Effector memory CD8-positive, alpha-beta T cell (primary cell): ENCODE measurements at regions not wholly inside any gene's neighbourhood (a gene's known extent, or its start where the extent isn't known, plus 50 kb on each side); places are given as distances from the start of the nearest gene placed in this dataset.
"Not testable (repeated sequence)": the region's sequence is repeated elsewhere in the genome, so short reads cannot be mapped to it uniquely, and the experiment has no call there.

Experiments used
- ATAC-seq: fragments of 150-1000 bp; cut with Tn5 transposase; replicated peaks from 2 replicates; pipeline ENCODE4 v1.10.0; 2021; ENCODE audit warnings: mild to moderate bottlenecking, moderate library complexity
- DNase-seq, 3 experiments: peaks; one replicate each; pipeline ENCODE4 v3.0.0; 2021
- H3K27ac Mint-ChIP-seq, 2 donors: one replicate each; pipeline ENCODE4 v1.8.0; 2022; ENCODE audit warnings: mild to moderate bottlenecking in 2 of 2, mixed read lengths in 2 of 2, moderate library complexity in 2 of 2
- H3K27me3 Mint-ChIP-seq, 2 donors: one replicate each; pipeline ENCODE4 v1.8.0; 2022; ENCODE audit warnings: mixed read lengths in 2 of 2
- H3K36me3 Mint-ChIP-seq: one replicate; pipeline ENCODE4 v1.8.0; 2022; ENCODE audit warnings: mild to moderate bottlenecking, moderate library complexity, mixed read lengths; ENCODE audit not compliant: insufficient read depth
- H3K4me1 Mint-ChIP-seq, 2 donors: one replicate each; pipeline ENCODE4 v1.8.0; 2022; ENCODE audit warnings: low read depth in 2 of 2, mixed read lengths in 2 of 2
- H3K4me3 Mint-ChIP-seq, 2 donors: one replicate each; pipeline ENCODE4 v1.8.0; 2022; ENCODE audit warnings: mild to moderate bottlenecking in 2 of 2, mixed read lengths in 2 of 2, moderate library complexity in 2 of 2
- H3K9me3 Mint-ChIP-seq, 2 donors: one replicate each; pipeline ENCODE4 v1.8.0; 2022; ENCODE audit warnings: mixed read lengths in 2 of 2

DNA sequence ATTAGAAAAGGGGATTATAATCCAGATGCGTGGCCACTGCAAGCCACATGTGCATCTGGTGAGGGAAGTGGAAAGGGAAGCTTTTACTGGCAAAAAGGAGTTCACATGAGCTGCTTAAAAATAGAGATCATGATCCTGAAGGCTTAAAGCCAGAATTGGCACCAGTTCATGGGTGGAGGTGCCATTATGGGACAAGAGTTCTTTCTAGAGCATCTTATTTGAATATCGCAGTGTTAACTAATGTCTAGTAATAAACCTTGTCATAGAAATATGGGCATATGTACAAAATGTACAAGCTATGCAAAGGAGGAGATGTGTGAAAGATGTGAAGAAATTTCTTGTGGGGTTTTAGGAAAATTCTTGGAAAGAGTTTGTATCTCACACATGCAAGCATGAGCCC is 178.4 kb upstream of the CBLB start:
- ATAC-seq (no peak), DNase-seq (no peak)
- H3K27me3 Mint-ChIP-seq = no peaks in the 10 kb centered on the region
- H3K36me3 Mint-ChIP-seq = no peaks in the 10 kb centered on the region
- H3K9me3 Mint-ChIP-seq = peaks cover 0 to 3% of the 10 kb centered on the region in 2 donors
- H3K4me1 Mint-ChIP-seq = no peaks in the 10 kb centered on the region
- H3K4me3 Mint-ChIP-seq = no peak overlapping the region
- H3K27ac Mint-ChIP-seq = no peak overlapping the region

DNA sequence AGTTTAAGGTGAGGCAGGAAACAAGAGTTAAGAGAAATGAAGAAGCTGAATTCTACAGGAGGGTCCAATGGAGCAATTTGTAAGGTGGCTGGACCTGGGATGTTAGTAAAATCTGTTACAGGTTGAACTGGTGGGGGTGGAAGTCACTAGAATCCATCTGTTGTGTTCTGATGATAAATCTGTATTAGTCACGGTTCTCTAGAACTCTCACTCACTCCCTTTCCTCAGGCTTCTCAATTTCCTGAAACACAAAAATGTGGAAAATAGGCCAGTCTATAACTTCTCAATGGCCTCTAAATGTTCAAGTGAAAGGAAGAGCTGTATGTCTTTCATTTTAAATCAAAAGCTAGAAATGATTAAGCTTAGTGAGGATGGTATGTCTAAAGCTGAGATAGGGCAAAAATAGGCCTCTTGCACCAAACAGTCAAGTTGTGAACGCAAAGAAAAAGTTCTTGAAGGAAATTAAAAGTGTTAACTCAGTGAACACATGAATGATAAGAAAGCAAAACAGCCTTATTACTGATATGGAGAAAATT is 180.2 kb upstream of the CBLB start:
- H3K4me1 Mint-ChIP-seq = no peaks in the 10 kb centered on the region
- no peak overlapping the region for H3K27ac Mint-ChIP-seq
- no peak for DNase-seq
- no peak for ATAC-seq
- H3K27me3 Mint-ChIP-seq = no peaks in the 10 kb centered on the region
- H3K4me3 Mint-ChIP-seq = no peak overlapping the region
- peaks cover 0 to 3% of the 10 kb centered on the region in 2 donors for H3K9me3 Mint-ChIP-seq
- H3K36me3 Mint-ChIP-seq = no peaks in the 10 kb centered on the region

DNA sequence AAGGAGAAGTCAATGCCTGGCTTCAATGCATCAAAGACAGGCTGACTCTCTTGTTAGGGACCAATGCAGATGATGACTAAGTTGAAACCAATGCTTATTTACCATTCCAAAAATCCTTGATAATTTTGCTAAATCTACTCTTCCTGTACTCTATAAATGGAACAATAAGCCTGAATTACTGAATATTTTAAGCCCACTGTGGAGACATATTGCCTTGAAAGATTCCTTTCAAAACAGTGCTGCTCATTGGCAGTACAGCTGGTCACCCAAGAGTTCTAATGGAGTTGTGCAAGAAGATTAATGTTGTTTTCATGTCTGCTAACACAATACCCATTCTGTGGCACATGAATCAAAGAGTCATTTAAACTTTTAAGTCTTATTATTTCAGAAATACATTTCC is 181.0 kb upstream of the CBLB start:
- H3K27me3 Mint-ChIP-seq = no peaks in the 10 kb centered on the region
- peaks cover 0 to 3% of the 10 kb centered on the region in 2 donors for H3K9me3 Mint-ChIP-seq
- no peak overlapping the region for H3K4me3 Mint-ChIP-seq
- ATAC-seq = no peak
- no peak overlapping the region for H3K27ac Mint-ChIP-seq
- H3K4me1 Mint-ChIP-seq = no peaks in the 10 kb centered on the region
- no peak for DNase-seq
- H3K36me3 Mint-ChIP-seq = no peaks in the 10 kb centered on the region

DNA sequence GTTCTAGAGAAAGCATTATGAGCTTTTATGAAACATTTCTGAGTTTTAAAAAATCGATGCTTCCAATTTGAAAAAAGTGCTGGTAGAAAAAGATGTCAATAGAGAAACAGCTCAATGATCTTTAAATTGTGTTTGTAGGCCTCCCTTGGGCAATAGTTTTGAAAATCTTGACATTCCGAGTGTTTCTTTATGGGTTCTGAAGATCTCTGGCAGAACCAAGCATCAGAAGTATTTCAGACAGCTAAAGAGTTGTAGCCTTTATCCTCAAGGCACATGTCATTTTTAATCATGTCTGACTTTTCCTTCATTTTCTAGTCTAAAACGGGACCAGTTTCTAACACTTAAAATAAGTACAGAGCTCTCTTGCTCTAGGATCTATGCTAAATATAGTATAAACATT is 188.1 kb upstream of the CBLB start:
- DNase-seq (no peak), ATAC-seq (no peak)
- Mint-ChIP-seq H3K27me3 (no peaks in the 10 kb centered on the region), H3K36me3 (no peaks in the 10 kb centered on the region), H3K4me1 (peaks cover 2 to 3% of the 10 kb centered on the region in 2 donors), H3K27ac (no peak overlapping the region), H3K9me3 (no peaks in the 10 kb centered on the region), H3K4me3 (no peak overlapping the region)

DNA sequence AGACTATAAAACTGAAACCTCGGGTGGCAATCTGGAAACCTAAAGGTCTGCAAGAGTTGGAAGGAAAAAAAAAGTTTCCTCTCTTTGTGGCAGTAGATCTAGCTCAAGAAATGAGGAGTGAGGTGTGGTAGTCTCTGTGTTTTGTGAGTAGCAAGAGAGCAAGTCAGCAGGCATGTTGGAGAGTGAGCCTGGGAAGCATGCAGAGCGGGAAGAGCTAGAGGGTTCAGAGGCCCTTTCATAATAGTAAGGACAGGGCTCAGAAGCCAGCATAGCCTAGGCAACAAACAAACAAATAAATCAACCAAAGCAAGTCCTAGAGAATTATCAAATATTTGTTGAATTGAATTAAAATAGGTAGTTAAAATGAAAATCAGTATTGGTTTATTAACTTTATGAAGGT is 189.7 kb upstream of the CBLB start:
- Mint-ChIP-seq H3K27ac (no peak overlapping the region), H3K4me1 (peaks cover 2 to 3% of the 10 kb centered on the region in 2 donors)

DNA sequence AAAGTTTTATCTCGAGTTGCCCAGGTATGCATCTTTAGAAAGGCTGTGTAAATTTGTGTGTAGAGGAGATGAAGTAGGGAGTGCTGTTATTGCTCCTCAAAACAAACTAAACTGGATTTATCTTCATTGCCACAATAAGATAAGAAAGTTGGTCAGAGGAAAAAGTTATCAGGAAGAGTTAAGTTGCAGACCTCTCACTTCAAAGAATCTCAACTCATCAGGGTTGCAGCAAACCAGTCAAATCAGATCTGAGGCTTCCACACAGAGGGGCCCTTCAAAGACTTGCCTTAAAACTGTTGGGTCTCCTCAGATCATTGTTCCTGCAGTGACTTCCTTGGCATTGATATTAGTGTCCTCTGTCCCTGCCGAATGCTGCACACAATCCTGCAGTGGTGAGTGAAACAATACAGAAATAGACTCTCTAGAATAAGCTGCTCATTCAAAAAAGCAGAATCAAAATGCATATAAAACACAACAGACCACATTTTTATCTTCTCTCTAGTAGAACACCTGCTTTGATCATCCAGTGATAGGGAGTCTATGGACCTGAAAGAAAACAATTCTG is 191.2 kb upstream of the CBLB start:
- no peak for DNase-seq
- Mint-ChIP-seq H3K27me3 (no peaks in the 10 kb centered on the region), H3K27ac (peak overlapping the region in 1 of 2 donors; percentile 27), H3K4me1 (peaks cover 2 to 3% of the 10 kb centered on the region in 2 donors), H3K9me3 (no peaks in the 10 kb centered on the region), H3K4me3 (no peak overlapping the region), H3K36me3 (no peaks in the 10 kb centered on the region)
- ATAC-seq = no peak

More for the DNA sequence above, 189.7 kb upstream of the CBLB start:
- H3K27me3 Mint-ChIP-seq = no peaks in the 10 kb centered on the region
- no peaks in the 10 kb centered on the region for H3K36me3 Mint-ChIP-seq
- no peak overlapping the region for H3K4me3 Mint-ChIP-seq
- H3K9me3 Mint-ChIP-seq = no peaks in the 10 kb centered on the region
- ATAC-seq = no peak
- DNase-seq = no peak

DNA sequence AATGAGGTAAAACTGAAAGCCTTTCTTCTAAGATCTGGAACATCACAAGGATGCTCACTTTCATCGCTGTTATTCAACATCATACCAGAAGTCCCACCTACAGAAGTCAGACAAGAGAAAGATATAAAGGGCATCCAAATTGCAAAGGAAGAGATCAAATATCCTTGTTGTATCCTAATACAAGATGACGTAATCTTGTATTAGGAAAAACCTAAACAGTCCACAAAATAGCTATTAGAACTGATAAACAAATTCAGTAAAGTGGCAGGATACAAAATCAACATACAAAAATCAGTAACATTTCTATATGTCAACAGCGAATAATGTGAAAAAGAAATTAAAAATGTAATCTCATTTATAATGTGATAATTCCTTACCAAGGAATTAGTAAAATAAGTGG is 195.1 kb upstream of the CBLB start:
- Mint-ChIP-seq H3K9me3 (no peaks in the 10 kb centered on the region), H3K27me3 (no peaks in the 10 kb centered on the region), H3K4me3 (no peak overlapping the region), H3K27ac (no peak overlapping the region), H3K4me1 (peaks cover 5 to 17% of the 10 kb centered on the region in 2 donors), H3K36me3 (no peaks in the 10 kb centered on the region)
- ATAC-seq = no peak
- no peak for DNase-seq

DNA sequence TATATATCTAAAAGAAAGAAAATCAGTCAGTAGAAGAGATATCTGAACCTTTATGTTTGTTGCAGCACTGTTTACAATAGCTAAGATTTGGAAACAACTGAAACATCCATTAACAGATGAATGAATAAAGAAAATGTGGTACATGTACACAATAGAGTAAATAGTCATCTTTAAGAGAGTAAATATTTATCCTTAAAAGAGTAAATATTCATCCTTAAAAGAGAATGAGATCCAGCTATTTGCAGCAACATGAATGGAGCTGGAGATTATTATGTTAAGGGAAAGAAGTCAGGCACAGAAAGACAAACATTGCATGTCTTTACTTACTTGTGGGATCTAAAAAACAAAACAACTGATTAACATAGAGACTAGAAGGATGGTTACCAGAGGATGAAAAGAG is 197.0 kb upstream of the CBLB start:
- Mint-ChIP-seq H3K27me3 (no peaks in the 10 kb centered on the region), H3K9me3 (no peaks in the 10 kb centered on the region), H3K4me1 (peaks cover 5 to 18% of the 10 kb centered on the region in 2 donors), H3K36me3 (no peaks in the 10 kb centered on the region), H3K4me3 (no peak overlapping the region), H3K27ac (peak overlapping the region in 1 of 2 donors; percentile 8)
- ATAC-seq (no peak), DNase-seq (no peak)

DNA sequence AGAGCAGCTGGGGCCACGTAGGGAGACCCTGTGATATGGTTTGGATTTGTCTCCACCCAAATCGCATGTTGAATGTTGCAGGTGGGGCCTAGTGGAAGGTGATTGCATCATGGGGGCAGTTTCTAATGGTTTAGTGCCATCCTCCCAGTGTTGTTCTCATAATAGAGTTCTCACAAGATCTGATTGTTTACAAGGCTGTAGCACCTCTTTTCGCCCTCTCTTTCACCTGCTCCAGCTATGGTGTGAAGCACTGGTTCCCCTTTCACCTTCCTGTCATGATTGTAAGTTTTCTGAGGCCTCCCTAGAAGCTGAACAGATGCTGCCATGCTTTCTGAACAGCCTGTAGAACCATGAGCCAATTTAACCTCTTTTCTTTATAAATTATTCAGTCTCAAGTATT is 198.9 kb upstream of the CBLB start:
- H3K27ac Mint-ChIP-seq = peak overlapping the region; percentile 84 to 92
- H3K9me3 Mint-ChIP-seq = no peaks in the 10 kb centered on the region
- no peaks in the 10 kb centered on the region for H3K36me3 Mint-ChIP-seq
- peaks cover 5 to 18% of the 10 kb centered on the region in 2 donors for H3K4me1 Mint-ChIP-seq
- H3K4me3 Mint-ChIP-seq = no peak overlapping the region
- ATAC-seq (no peak), DNase-seq (no peak)
- no peaks in the 10 kb centered on the region for H3K27me3 Mint-ChIP-seq

DNA sequence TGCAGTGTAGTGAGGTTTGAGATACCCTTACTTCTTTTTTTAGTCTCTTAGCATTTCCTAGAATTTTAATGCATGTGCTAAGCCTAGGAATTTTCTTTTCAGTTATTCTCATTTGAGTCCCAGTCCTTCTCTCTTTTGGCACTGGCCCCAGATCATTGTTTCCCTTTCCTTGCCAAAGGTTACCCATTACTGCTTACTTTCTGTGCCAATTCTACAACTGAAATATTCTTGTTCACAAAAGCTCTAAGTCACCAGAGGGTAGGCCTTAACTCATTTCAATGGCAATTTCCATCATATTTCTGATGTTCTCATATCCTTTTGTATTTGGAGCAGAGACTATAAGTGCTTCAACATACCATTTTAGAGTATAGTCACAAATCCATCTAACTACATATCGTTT is 199.6 kb upstream of the CBLB start:
- Mint-ChIP-seq H3K27ac (peak overlapping the region; percentile 84 to 92), H3K4me1 (peaks cover 5 to 18% of the 10 kb centered on the region in 2 donors), H3K9me3 (no peaks in the 10 kb centered on the region), H3K4me3 (peak overlapping the region; percentile 41 to 67), H3K36me3 (no peaks in the 10 kb centered on the region), H3K27me3 (no peaks in the 10 kb centered on the region)
- DNase-seq (no peak), ATAC-seq (no peak)

DNA sequence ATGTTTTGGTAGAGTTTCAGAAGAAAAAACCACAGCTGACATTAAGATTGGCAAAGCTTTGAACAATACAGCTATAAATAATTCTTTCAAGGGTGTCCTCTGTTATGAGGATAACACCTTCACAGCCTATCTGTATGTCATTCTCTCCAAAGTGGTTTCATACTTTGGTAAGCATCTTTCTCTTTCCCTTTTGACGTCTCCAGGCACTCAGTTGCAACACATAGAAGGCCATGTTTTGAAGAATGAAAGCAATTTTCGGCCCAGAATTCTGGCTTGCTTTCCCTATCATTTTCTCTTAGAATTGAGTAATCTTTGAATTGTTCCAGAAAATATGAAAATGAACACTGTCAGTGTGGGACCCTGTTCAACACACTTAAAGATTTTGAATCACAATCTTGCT is 200.0 kb upstream of the CBLB start:
- H3K27ac Mint-ChIP-seq = peak overlapping the region; percentile 84 to 92
- DNase-seq (peak; percentile 2 to 19 (median 9)), ATAC-seq (peak; percentile 97)
- H3K27me3 Mint-ChIP-seq = no peaks in the 10 kb centered on the region
- H3K4me3 Mint-ChIP-seq = peak overlapping the region; percentile 41 to 67
- no peaks in the 10 kb centered on the region for H3K36me3 Mint-ChIP-seq
- peaks cover 5 to 18% of the 10 kb centered on the region in 2 donors for H3K4me1 Mint-ChIP-seq
- no peaks in the 10 kb centered on the region for H3K9me3 Mint-ChIP-seq

DNA sequence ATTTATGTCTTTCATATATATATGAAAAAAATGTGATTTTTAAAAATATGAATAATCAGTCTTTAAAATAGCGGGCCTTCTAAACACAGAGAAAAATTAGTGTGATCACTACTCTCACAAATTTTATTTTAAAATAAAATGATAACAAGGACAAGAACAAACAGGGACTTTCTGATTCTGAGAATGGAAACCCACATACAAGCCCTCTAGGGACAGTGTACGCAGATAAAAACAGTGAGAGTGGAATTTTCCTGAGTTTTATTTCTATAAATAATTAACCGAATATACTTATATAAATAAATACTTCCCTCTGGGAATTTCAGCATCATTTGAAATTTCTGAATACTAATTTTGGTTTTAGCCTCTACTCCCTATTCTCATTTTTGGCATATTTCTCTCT is 201.4 kb upstream of the CBLB start:
- no peak for DNase-seq
- Mint-ChIP-seq H3K27ac (peak overlapping the region in 1 of 2 donors; percentile 60), H3K36me3 (no peaks in the 10 kb centered on the region), H3K27me3 (no peaks in the 10 kb centered on the region), H3K4me1 (peaks cover 5 to 18% of the 10 kb centered on the region in 2 donors), H3K9me3 (no peaks in the 10 kb centered on the region), H3K4me3 (peak overlapping the region in 1 of 2 donors; percentile 13)
- no peak for ATAC-seq

DNA sequence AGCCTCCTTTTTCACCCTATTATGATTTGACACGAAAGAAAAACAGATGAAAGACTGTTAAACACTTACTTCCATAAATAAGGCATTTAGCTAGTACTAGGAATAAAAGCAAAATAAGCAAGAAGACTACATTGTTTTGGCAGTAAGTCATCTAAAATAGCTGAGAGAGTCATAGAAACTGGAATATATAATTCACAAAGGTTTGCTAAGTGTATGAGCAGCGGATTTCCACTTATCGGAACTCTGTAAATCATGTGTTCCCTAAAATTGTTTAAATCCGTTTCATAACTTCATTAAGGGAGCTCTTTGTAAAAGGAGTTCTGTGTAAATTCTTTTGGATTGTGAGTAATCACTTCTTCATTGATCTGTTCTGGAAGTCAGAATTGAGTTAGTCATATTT is 202.5 kb upstream of the CBLB start:
- Mint-ChIP-seq H3K4me1 (peaks cover 5 to 18% of the 10 kb centered on the region in 2 donors), H3K36me3 (no peaks in the 10 kb centered on the region), H3K27ac (no peak overlapping the region), H3K9me3 (no peaks in the 10 kb centered on the region), H3K4me3 (no peak overlapping the region), H3K27me3 (no peaks in the 10 kb centered on the region)
- DNase-seq (no peak), ATAC-seq (no peak)

DNA sequence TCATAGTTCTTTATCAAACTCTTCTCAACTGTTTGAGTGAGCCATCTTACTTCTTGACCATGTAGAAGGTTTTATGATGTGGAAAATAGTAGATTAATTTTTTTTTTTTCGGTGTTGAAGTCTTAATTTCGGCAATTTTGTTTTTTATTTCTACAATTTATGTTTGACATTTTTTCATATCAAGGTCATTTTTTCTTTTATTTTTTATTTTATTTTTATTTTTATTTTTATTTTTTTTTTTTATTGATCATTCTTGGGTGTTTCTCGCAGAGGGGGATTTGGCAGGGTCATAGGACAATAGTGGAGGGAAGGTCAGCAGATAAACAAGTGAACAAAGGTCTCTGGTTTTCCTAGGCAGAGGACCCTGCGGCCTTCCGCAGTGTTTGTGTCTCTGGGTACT is 203.8 kb upstream of the CBLB start:
- not testable (repeated sequence) for H3K4me3 Mint-ChIP-seq, H3K9me3 Mint-ChIP-seq, H3K36me3 Mint-ChIP-seq, H3K27me3 Mint-ChIP-seq, H3K27ac Mint-ChIP-seq, DNase-seq, ATAC-seq
- peaks cover 5 to 14% of the 10 kb centered on the region in 2 donors for H3K4me1 Mint-ChIP-seq
